Neural crest cell (in vitro differentiated cells): ENCODE measurements at regions not wholly inside any gene's neighbourhood (a gene's known extent, or its start where the extent isn't known, plus 50 kb on each side); places are given as distances from the start of the nearest gene placed in this dataset.

ENCODE experiments used
- DNase-seq: peaks from one replicate; pipeline ENCODE4 v3.0.0; 2021; ENCODE audit warnings: low read depth, mixed read lengths, low spot score
- H3K27ac Mint-ChIP-seq: one replicate; pipeline ENCODE4 v1.8.0; 2021; ENCODE audit warnings: mild to moderate bottlenecking, mixed read lengths; ENCODE audit not compliant: unreplicated experiment
- H3K27me3 Mint-ChIP-seq: 2 replicates; pipeline ENCODE4 v1.8.0; 2021; ENCODE audit warnings: low read depth, mild to moderate bottlenecking, mixed read lengths
- H3K36me3 Mint-ChIP-seq: 2 replicates; pipeline ENCODE4 v1.8.0; 2021; ENCODE audit warnings: low read depth, mild to moderate bottlenecking, mixed read lengths
- H3K4me1 Mint-ChIP-seq: 2 replicates; pipeline ENCODE4 v1.8.0; 2021; ENCODE audit warnings: mixed read lengths
- H3K4me3 Mint-ChIP-seq: one replicate; pipeline ENCODE4 v1.8.0; 2021; ENCODE audit warnings: mild to moderate bottlenecking, mixed read lengths
- H3K9me3 Mint-ChIP-seq: 2 replicates; pipeline ENCODE4 v1.8.0; 2021; ENCODE audit warnings: mixed read lengths
- TF ChIP-seq, protein P1 (sequence below): fragments of 200-600 bp; sonication (generic); conservative IDR thresholded peaks from 2 replicates; pipeline ENCODE4 v1.5.0; 2021; ENCODE audit warnings: antibody characterized with exemption, mild to moderate bottlenecking

DNA sequence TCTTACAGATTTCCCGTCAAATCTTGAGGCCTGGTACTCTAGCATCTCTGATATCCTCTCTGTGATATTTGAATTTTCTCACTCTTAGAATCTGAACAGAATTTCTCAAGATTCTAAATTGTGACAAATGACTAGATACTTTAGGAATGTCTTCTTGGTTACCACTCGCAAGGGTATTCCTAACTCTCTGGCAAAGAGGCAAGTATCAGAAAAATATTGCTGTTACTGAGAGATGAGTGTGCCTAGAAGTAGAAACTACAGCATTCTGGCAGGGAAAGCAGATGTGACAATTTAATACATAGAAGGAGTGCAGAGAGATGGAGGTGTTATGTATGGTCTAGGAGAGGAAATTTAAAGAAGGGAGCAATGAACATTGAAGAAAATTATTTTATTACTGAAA is 467.8 kb downstream of the LRIG3 start:
- Mint-ChIP-seq H3K36me3 (no peaks in the 10 kb centered on the region), H3K27ac (no peak overlapping the region), H3K9me3 (no peaks in the 10 kb centered on the region), H3K27me3 (no peaks in the 10 kb centered on the region), H3K4me3 (no peak overlapping the region), H3K4me1 (no peaks in the 10 kb centered on the region)
- TF ChIP-seq, protein P1, sequence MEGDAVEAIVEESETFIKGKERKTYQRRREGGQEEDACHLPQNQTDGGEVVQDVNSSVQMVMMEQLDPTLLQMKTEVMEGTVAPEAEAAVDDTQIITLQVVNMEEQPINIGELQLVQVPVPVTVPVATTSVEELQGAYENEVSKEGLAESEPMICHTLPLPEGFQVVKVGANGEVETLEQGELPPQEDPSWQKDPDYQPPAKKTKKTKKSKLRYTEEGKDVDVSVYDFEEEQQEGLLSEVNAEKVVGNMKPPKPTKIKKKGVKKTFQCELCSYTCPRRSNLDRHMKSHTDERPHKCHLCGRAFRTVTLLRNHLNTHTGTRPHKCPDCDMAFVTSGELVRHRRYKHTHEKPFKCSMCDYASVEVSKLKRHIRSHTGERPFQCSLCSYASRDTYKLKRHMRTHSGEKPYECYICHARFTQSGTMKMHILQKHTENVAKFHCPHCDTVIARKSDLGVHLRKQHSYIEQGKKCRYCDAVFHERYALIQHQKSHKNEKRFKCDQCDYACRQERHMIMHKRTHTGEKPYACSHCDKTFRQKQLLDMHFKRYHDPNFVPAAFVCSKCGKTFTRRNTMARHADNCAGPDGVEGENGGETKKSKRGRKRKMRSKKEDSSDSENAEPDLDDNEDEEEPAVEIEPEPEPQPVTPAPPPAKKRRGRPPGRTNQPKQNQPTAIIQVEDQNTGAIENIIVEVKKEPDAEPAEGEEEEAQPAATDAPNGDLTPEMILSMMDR = no peak
- DNase-seq = no peak

DNA sequence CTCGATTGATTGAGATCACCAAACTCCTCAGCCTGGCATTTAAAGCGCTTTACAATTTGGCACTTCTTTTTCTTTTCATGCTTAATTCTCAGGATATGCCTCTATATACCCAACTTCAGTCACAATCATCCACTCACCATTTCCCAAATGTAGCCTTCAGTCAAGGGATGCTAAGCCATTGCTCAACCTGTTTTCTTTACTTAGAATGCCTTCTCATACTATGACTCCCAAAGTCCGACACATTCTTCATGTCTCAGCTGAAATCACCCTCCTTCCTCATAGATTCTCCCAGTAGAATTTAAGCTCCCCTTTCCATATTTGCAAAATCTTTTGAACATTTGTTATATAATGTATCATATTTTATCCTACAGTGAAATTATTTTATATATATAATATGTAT is 467.0 kb downstream of the LRIG3 start:
- TF ChIP-seq, protein P1 = no peak
- Mint-ChIP-seq H3K4me3 (no peak overlapping the region), H3K4me1 (no peaks in the 10 kb centered on the region), H3K27me3 (no peaks in the 10 kb centered on the region), H3K36me3 (no peaks in the 10 kb centered on the region), H3K9me3 (no peaks in the 10 kb centered on the region), H3K27ac (no peak overlapping the region)
- no peak for DNase-seq

DNA sequence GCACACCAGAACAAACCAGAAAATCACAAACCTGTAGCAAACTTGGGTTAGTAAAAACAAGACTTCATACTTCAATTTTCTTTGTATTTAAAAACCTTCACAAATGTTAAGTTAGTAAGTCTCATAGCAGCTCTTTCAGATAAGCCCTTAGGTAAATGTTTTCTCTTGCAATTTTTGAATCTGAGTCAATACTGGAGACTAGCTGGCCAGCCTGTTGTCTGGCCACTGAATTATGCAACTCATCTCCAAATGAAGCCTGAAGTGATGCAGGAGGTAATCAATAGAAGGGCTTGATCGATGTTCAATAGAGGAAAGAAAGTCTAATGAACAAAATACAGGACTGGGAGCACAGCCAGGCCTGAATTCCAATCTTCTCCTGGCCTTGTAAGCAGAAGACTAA is 465.2 kb downstream of the LRIG3 start:
- TF ChIP-seq, protein P1 = no peak
- no peaks in the 10 kb centered on the region for H3K36me3 Mint-ChIP-seq
- H3K4me3 Mint-ChIP-seq = no peak overlapping the region
- no peaks in the 10 kb centered on the region for H3K27me3 Mint-ChIP-seq
- DNase-seq = no peak
- no peaks in the 10 kb centered on the region for H3K4me1 Mint-ChIP-seq
- no peaks in the 10 kb centered on the region for H3K9me3 Mint-ChIP-seq
- no peak overlapping the region for H3K27ac Mint-ChIP-seq

DNA sequence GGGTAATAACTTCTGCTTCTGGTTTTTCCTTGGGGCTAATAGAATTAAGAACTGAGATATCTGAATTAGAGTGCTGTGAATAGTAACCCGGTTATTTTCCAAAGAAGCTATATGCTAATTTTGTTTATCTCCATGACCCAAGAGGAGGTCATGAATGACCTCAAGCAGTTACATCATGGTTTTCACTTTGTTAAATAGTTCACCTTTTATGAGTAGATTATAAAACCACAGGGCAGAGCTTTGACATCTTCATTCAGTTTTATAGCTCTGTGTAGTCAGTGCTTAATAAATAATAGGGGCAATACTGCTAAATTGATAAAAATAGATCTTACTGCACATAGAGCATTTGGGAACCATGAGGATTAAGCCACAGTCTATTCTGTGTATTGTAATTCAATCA is 462.2 kb downstream of the LRIG3 start:
- no peak overlapping the region for H3K27ac Mint-ChIP-seq
- no peak overlapping the region for H3K4me3 Mint-ChIP-seq
- H3K27me3 Mint-ChIP-seq = no peaks in the 10 kb centered on the region
- no peaks in the 10 kb centered on the region for H3K9me3 Mint-ChIP-seq
- H3K36me3 Mint-ChIP-seq = no peaks in the 10 kb centered on the region
- TF ChIP-seq, protein P1 = no peak
- DNase-seq = no peak
- H3K4me1 Mint-ChIP-seq = no peaks in the 10 kb centered on the region

DNA sequence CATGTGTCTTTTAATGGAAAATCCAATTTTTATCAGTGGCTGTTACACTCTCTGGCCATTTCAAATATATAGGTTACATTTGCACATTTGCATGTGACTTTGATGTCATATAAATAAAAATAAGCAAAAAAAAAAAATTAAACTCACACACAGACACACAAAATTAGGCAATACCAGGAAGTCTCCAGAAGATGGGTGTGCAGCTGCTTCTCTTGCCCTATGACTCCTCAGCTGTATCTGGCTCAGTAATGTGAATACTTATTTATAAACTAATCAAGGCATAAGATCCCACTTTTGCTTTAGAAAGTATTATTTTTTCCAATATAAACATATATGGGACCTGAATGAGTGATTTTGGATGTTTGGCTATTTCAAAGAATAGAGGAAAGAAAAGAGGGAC is 461.1 kb downstream of the LRIG3 start:
- Mint-ChIP-seq H3K9me3 (no peaks in the 10 kb centered on the region), H3K27ac (no peak overlapping the region), H3K36me3 (no peaks in the 10 kb centered on the region), H3K27me3 (no peaks in the 10 kb centered on the region), H3K4me1 (no peaks in the 10 kb centered on the region), H3K4me3 (no peak overlapping the region)
- no peak for DNase-seq
- TF ChIP-seq, protein P1 = no peak

DNA sequence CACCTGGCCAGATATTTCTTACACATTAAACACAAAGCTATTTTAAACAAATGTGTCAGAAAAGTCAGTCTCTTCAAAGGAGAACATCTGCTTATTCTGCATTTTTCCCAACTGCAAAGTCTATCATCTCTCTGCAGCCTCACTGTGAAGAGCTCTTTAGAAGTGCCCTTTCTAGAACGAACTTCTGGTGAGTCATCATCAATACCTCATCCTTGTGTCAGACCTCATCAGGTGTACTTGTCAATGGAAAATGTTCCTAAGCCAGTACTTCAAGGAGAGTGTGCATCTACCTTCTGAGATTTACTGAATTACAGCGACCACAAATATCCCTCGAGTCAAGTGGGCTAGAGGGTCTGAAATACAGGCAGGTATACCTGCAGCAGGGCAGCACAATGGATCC is 457.3 kb downstream of the LRIG3 start:
- H3K27me3 Mint-ChIP-seq = no peaks in the 10 kb centered on the region

More for the DNA sequence above, 457.3 kb downstream of the LRIG3 start:
- peaks cover 7% of the 10 kb centered on the region for H3K36me3 Mint-ChIP-seq
- no peak overlapping the region for H3K27ac Mint-ChIP-seq
- no peak for DNase-seq
- no peaks in the 10 kb centered on the region for H3K4me1 Mint-ChIP-seq
- H3K9me3 Mint-ChIP-seq = peaks cover 14% of the 10 kb centered on the region
- H3K4me3 Mint-ChIP-seq = no peak overlapping the region
- TF ChIP-seq, protein P1 = no peak
